Tibial nerve (tissue), 4 donors: ENCODE measurements at regions not wholly inside any gene's neighbourhood (a gene's known extent, or its start where the extent isn't known, plus 50 kb on each side); places are given as distances from the start of the nearest gene placed in this dataset.

ENCODE experiments used
- DNase-seq, 2 donors: peaks; one replicate each; pipeline ENCODE4 v3.0.0-alpha.2; 2019; ENCODE audit warnings: low spot score in 2 of 2
- H3K27ac ChIP-seq, 4 donors: fragments of 200-600 bp; sonication (generic) in 3 of 4; one replicate each; pipeline ENCODE4 v1.5.1; 2017 to 2019; ENCODE audit warnings: mild to moderate bottlenecking in 1 of 4
- H3K27me3 ChIP-seq, 2 donors: fragments of 200-600 bp; sonication (generic) in 1 of 2; one replicate each; pipeline versions ENCODE4 v1.5.1 to v1.6.0; 2017 to 2019
- H3K36me3 ChIP-seq, 3 donors: fragments of 200-600 bp; sonication (generic); one replicate each; pipeline ENCODE4 v1.5.1; 2018 to 2019
- H3K4me1 ChIP-seq, 4 donors: fragments of 200-600 bp; sonication (generic) in 3 of 4; one replicate each; pipeline ENCODE4 v1.5.1; 2017 to 2019
- H3K4me3 ChIP-seq, 4 donors: fragments of 200-600 bp; sonication (generic) in 3 of 4; one replicate each; pipeline ENCODE4 v1.5.1; 2017 to 2019; ENCODE audit warnings: mild to moderate bottlenecking in 1 of 4, moderate library complexity in 1 of 4
- H3K9me3 ChIP-seq, 4 donors: fragments of 200-600 bp; sonication (generic) in 3 of 4; one replicate each; pipeline ENCODE4 v1.5.1; 2017 to 2019
- EP300 ChIP-seq, 2 donors: sonication (generic); formaldehyde crosslinking; IDR thresholded peaks; one replicate each; pipeline ENCODE4 v1.6.1; 2017; ENCODE audit warnings: antibody characterized with exemption in 2 of 2, mild to moderate bottlenecking in 1 of 2
- POLR2A ChIP-seq, 2 donors: fragments of 450-650 bp; IDR thresholded peaks; one replicate each; pipeline ENCODE4 v1.6.1; 2017; ENCODE audit warnings: antibody characterized with exemption in 2 of 2, mild to moderate bottlenecking in 2 of 2, moderate library complexity in 2 of 2
- WGBS, 2 donors: methylation state at CpG; one replicate each; pipeline ENCODE4 v1.1.5; 2018; 5-methylcytosine and 5-hydroxymethylcytosine counted together
- TF ChIP-seq, protein P1 (sequence below), 5 experiments: fragments of 200-600 bp in 3 of 5; fragments of 450-650 bp in 2 of 5; sonication (generic) in 3 of 5; IDR thresholded peaks; one replicate each; pipeline ENCODE4 v1.5.1; 2016 to 2019; ENCODE audit warnings: antibody characterized with exemption in 5 of 5, mild to moderate bottlenecking in 3 of 5, moderate library complexity in 2 of 5

DNA sequence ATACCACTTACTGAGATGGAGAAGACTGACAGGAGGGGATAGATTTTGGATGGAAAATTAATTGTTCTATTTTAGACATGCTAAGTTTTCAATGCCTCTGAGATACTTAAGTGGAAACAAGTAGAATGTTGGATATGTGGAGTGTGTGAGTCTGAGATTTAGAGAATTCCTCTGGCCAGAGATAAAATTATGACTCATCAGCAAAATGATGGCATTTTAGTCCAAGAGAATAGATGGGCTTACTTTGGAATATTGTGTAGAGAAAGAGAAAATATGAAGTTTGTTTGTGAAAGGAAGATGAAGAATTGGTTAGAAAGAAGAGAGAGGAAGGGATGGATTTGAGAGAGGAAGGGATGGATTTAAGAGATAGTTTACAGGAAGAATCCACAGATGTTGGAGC is 108.6 kb upstream of the PPP1R2C start:
- H3K27me3 ChIP-seq = no peaks in the 10 kb centered on the region
- H3K4me1 ChIP-seq = no peaks in the 10 kb centered on the region
- no peaks in the 10 kb centered on the region for H3K9me3 ChIP-seq
- DNase-seq = no peak
- H3K27ac ChIP-seq = no peak overlapping the region
- TF ChIP-seq, protein P1, sequence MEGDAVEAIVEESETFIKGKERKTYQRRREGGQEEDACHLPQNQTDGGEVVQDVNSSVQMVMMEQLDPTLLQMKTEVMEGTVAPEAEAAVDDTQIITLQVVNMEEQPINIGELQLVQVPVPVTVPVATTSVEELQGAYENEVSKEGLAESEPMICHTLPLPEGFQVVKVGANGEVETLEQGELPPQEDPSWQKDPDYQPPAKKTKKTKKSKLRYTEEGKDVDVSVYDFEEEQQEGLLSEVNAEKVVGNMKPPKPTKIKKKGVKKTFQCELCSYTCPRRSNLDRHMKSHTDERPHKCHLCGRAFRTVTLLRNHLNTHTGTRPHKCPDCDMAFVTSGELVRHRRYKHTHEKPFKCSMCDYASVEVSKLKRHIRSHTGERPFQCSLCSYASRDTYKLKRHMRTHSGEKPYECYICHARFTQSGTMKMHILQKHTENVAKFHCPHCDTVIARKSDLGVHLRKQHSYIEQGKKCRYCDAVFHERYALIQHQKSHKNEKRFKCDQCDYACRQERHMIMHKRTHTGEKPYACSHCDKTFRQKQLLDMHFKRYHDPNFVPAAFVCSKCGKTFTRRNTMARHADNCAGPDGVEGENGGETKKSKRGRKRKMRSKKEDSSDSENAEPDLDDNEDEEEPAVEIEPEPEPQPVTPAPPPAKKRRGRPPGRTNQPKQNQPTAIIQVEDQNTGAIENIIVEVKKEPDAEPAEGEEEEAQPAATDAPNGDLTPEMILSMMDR (IDR thresholded peaks at IDR 0.05) = no peak
- TF ChIP-seq POLR2A (IDR thresholded peaks at IDR 0.05) (no peak), EP300 (IDR thresholded peaks at IDR 0.05) (no peak)
- no peak overlapping the region for H3K4me3 ChIP-seq
- no peaks in the 10 kb centered on the region for H3K36me3 ChIP-seq

DNA sequence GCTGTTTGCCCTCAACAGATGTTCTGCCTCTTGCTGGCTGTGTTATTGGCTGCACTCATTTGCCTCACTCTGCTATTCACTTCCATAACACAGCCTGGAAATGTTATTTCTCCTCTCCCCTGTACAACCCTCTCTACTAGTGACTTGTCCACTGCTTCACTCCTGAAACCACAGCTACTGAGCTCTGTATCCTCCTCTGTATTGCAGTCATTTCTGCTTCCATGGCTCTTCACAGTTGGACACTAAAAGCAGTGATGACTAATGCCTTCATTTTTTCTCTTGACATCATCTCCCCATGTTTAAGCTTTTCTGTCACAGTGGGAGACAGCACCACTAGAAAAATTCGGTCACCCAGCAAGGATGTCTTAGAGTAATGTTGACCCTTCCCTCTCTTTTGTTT is 123.0 kb upstream of the PPP1R2C start:
- H3K27ac ChIP-seq = no peak overlapping the region
- H3K4me1 ChIP-seq = no peaks in the 10 kb centered on the region
- no peaks in the 10 kb centered on the region for H3K9me3 ChIP-seq
- TF ChIP-seq POLR2A (IDR thresholded peaks at IDR 0.05) (no peak), EP300 (IDR thresholded peaks at IDR 0.05) (no peak)
- TF ChIP-seq, protein P1 (IDR thresholded peaks at IDR 0.05) = no peak
- no peaks in the 10 kb centered on the region for H3K27me3 ChIP-seq
- no peaks in the 10 kb centered on the region for H3K36me3 ChIP-seq
- 50 to 67% methylated on average over 1 of the region's 1 CpG for WGBS, 2 donors
- H3K4me3 ChIP-seq = no peak overlapping the region
- DNase-seq = no peak

DNA sequence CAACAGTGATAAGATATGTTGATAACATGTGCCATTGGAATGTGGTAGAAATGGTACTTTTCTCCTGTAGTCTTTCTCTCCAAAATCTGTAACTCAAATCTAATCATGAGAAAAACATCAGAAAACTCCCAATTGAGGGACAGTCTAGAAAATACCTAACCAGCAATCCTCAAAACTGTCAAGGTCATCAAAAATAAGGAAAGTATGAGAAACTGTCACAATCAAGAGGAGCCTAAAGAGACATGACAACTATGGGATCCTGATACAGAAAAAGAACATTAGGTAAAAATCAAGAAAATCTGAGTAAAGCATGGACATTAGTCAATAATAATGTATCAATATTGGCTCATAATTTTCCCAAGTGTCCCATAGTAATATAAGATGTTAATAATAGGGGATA is 124.5 kb upstream of the PPP1R2C start:
- H3K9me3 ChIP-seq = no peaks in the 10 kb centered on the region
- no peaks in the 10 kb centered on the region for H3K27me3 ChIP-seq
- H3K4me3 ChIP-seq = no peak overlapping the region
- TF ChIP-seq POLR2A (IDR thresholded peaks at IDR 0.05) = no peak
- TF ChIP-seq, protein P1 (IDR thresholded peaks at IDR 0.05) = no peak
- no peak for TF ChIP-seq EP300 (IDR thresholded peaks at IDR 0.05)
- no peak for DNase-seq
- H3K27ac ChIP-seq = no peak overlapping the region
- no peaks in the 10 kb centered on the region for H3K4me1 ChIP-seq
- H3K36me3 ChIP-seq = no peaks in the 10 kb centered on the region

DNA sequence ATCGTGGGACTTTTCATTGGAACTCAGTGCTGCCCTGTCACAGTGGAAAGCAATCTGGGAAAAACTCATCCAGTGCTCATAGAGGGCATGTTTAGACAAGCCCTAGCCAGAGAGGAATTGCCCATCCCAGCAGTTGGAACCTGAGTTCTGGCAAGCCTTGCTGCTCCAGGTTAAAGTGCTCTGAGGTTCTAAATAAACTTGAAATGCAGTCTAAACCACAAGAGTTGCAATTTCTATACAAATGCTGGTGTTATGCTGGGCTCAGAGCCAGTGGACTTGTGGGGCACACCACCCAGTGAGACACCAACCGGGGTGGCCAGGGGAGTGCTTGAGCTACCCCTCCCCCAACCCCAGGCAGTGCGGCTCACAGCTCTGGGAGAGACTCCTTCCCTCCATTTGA is 142.8 kb upstream of the PPP1R2C start:
- H3K27me3 ChIP-seq = no peaks in the 10 kb centered on the region
- H3K9me3 ChIP-seq = no peaks in the 10 kb centered on the region
- H3K4me1 ChIP-seq = no peaks in the 10 kb centered on the region
- 73% methylated on average over 3 of the region's 3 CpGs; no CpG with 5 or more reads in 1 of the 2 donors for WGBS, 2 donors
- no peaks in the 10 kb centered on the region for H3K36me3 ChIP-seq
- H3K27ac ChIP-seq = no peak overlapping the region
- TF ChIP-seq EP300 (IDR thresholded peaks at IDR 0.05) (no peak), POLR2A (IDR thresholded peaks at IDR 0.05) (no peak)
- TF ChIP-seq, protein P1 (IDR thresholded peaks at IDR 0.05) = no peak
- no peak overlapping the region for H3K4me3 ChIP-seq
- DNase-seq = no peak

DNA sequence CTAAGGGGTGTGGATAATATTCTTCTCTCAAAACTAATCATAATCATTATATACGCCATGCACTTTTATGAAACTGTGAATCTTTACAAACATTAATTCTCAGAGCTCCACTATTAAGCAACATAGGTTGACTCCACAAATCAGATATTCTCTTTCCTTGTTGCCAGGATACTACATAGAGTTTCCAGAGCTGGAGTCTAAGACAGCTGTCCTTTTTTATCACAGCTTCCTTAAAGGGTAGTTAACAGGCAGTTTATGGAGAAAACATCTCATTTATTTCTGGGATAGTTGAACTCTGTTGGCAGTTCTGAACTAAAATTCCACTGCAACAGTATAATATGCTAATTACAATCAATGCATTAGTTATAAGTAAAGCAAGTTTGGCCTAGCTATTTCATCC is 152.1 kb upstream of the PPP1R2C start:
- H3K27me3 ChIP-seq = no peaks in the 10 kb centered on the region
- TF ChIP-seq, protein P1 (IDR thresholded peaks at IDR 0.05) = no peak
- TF ChIP-seq EP300 (IDR thresholded peaks at IDR 0.05) (no peak), POLR2A (IDR thresholded peaks at IDR 0.05) (no peak)
- no peak overlapping the region for H3K4me3 ChIP-seq
- DNase-seq = no peak
- H3K4me1 ChIP-seq = no peaks in the 10 kb centered on the region
- WGBS, 2 donors = 86 to 91% methylated on average over 1 of the region's 1 CpG
- no peaks in the 10 kb centered on the region for H3K36me3 ChIP-seq
- no peak overlapping the region for H3K27ac ChIP-seq
- H3K9me3 ChIP-seq = no peaks in the 10 kb centered on the region
